Urothelium cell line (cell line): ENCODE measurements at regions not wholly inside any gene's neighbourhood (a gene's known extent, or its start where the extent isn't known, plus 50 kb on each side); places are given as distances from the start of the nearest gene placed in this dataset.
"Not testable (repeated sequence)": the region's sequence is repeated elsewhere in the genome, so short reads cannot be mapped to it uniquely, and the experiment has no call there.

Experiments used
- DNase-seq: peaks from one replicate; pipeline ENCODE4 v3.0.0; 2011; ENCODE audit warnings: low spot score, mixed read lengths
- FAIRE-seq: peaks from 2 replicates; lab custom pipeline; 2011; peaks lifted over from hg19 to GRCh38; lab: Jason Lieb, UNC

DNA sequence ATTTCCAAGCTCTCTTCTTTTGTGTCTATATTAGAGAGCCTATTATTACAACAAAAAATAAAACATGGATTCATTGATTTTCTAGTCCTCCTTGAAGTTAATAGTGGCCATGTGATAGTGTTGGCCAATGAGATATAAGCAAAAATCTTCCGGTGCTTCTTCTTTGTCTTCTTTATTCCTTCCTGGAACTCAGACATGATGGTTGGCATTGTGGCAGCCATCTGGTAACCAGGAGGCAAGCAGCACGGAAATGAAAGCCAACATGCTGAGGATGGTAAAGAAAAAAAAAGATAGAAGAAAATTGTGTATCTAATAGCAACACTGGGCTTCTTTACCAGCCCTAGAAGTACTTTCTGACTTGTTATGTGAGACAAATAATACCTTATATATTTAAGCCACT, 50.8 kb upstream of the SEL1L start:
- DNase-seq, result no peak
- no peak for FAIRE-seq

GRCh38 chr14:81589381-81590065, 55.9 kb upstream of the SEL1L start:
- FAIRE-seq (no peak), DNase-seq (no peak)

- no peak for FAIRE-seq
- no peak for DNase-seq
Measured at GRCh38 chr14:81591266-81591665, 57.6 kb upstream of the SEL1L start.

DNA sequence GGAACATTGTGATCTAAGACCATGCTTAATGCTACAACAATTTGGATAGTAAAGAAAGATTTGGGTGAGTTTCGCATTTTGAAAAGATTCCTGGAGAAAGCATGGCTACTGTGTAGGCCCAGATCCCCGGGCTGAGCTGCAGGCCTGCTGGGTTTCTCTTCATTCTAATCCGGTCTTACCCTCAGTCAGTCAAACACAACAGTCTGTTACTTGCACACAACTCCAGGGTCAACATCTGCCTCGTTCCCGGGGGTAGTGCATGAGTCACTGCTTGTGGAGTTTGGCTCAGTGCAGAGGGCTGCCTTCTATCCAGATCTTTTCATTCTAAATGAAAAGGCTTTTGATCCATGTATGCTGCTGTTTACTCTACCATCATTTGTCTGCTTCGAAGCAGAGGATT, 60.4 kb upstream of the SEL1L start:
- DNase-seq (peak; percentile 17), FAIRE-seq (no peak)

GRCh38 chr14:81605660-81606059, 72.0 kb upstream of the SEL1L start:
- no peak for FAIRE-seq
- DNase-seq, result no peak

- FAIRE-seq, result no peak
- no peak for DNase-seq
Measured at GRCh38 chr14:81613341-81614045, 79.8 kb upstream of the SEL1L start.

DNA sequence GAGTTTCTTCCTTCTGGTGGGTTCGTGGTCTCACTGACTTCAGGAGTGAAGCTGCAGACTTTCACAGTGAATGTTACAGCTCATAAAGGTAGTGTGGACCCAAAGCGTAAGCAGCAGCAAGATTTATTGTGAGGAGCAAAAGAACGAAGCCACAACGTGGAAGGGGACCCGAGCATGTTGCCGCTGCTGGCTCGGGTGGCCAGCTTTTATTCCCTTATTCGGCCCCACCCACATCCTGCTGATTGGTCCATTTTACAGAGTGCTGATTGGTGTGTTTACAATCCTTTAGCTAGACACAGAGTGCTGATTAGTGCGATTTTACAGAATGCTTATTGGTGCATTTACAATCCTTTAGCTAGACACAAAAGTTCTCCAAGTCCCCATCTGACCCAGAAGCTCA, 80.6 kb upstream of the SEL1L start:
- FAIRE-seq, result not testable (repeated sequence)

DNA sequence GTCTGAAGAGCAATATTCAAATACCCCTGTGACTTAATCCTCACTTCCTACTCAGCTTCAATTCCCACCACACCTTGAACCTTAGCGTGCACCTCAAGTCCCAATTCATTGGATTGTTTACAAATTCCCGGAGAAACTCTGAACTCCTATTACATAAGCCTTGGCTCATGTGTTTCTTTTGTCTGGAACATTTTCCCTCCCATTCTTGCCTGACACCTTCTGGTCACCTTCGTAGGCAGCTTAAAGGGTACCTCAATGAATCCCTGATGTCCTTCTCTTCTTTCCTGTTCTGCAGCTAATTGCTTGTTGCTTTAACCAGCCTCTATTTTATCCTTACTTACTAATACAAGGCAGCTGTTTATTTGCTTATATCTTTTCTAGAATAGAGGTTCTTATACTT, 85.0 kb upstream of the SEL1L start:
- DNase-seq (no peak), FAIRE-seq (no peak)

More for the DNA sequence above, 80.6 kb upstream of the SEL1L start:
- not testable (repeated sequence) for DNase-seq

GRCh38 chr14:81619816-81620215, 86.2 kb upstream of the SEL1L start:
- DNase-seq (no peak), FAIRE-seq (no peak)

DNA sequence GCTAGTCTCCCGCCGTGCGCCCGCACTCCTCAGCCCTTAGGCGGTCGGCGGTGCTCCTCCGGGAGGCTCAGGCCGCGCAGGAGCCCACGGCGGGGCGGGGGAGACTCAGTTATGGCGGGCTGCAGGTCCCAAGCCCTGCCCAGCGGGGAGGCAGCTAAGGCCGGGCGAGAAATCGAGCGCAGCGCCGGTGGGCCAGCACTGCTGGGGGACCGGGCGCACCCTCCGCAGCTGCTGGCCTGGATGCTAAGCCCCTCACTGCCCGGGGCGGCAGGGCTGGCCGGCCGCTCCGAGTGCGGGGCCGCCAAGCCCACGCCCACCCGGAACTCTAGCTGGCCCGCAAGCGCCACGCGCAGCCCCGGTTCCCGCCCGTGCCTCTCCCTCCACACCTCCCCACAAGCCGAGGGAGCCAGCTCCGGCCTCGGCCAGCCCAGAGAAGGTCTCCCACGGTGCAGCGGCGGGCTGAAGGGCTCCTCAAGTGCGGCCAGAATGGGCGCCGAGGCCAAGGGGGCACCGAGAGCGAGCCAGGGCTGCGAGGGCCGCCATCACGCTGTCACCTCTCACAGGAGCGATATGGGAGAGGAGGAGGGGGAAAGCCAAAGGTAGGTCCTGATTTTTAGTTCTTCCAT, 90.2 kb upstream of the SEL1L start:
- not testable (repeated sequence) for DNase-seq, FAIRE-seq

- FAIRE-seq, result no peak
- DNase-seq, result peak; percentile 21
Measured at GRCh38 chr14:81625343-81625742, 91.7 kb upstream of the SEL1L start.

DNA sequence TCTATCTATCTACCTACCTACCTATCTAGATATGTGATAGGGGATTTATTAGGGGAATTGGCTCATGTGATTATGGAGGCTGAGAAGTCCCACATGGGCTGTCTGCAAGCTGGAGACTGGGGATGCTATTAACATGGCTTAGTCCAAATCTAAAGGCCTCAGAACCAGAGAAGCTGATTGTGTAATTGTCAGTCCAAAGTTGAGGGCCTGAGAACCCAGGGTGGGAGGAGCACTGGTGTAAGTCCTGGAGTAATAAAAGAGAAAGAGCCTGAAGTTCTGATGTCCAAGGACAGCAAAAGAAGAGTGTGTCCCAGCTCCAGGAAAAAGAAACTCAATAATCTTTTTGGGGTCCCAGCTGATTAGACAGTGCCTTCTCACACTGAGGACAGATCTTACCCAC, 98.5 kb upstream of the SEL1L start:
- no peak for FAIRE-seq

GRCh38 chr14:81633496-81633895, 99.8 kb upstream of the SEL1L start:
- DNase-seq, result no peak

More for the DNA sequence above, 98.5 kb upstream of the SEL1L start:
- DNase-seq, result no peak

GRCh38 chr14:81637639-81638038, 104.0 kb upstream of the SEL1L start:
- DNase-seq (no peak), FAIRE-seq (no peak)

More at GRCh38 chr14:81633496-81633895, 99.8 kb upstream of the SEL1L start:
- no peak for FAIRE-seq

GRCh38 chr14:81638656-81639280, 105.1 kb upstream of the SEL1L start:
- DNase-seq, result no peak
- FAIRE-seq, result no peak

GRCh38 chr14:81653626-81654025, 120.0 kb upstream of the SEL1L start:
- DNase-seq (no peak), FAIRE-seq (no peak)

DNA sequence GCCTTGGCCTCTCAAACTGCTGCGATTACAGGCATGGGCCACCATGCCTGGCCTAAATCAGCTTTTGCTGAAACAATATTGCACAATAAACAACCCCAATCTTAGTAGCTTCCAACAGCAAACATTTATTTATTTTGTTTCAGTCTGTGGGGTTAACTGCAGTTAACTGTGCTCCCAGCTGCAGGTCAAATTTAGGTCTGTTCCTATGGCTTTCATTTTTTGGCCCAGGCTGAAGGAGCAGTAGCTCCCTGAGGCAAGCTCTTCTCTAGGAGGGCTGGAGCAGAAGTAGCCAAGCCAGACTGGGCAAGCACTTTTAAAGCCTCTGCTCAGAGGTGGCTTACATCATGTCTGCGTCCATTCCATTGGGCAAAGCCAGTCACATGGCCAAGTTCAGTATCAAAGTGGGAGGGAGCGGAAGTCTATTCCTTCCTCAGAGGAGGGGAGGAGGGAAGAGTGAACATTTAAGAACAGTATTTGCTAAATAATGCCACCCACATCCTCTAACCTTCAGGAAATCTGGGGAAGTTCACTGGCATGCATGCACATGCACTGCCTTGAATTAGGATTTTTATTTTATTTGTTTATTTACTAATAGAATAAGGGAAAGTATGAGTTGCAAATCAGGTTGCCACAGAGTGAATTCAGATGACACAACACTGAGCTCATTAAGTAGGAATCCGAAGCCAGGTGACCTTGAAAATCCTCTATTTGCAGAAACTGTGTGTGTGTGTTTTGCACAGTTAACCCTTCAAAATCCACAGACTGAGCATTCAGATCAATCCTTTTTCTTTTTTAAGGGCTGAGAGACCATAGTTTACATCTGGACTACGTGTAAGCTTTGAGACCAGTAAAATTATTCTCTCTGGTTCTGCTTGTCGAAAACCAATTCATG, 122.0 kb upstream of the SEL1L start:
- DNase-seq, result peak; percentile 21
- FAIRE-seq, result no peak

DNA sequence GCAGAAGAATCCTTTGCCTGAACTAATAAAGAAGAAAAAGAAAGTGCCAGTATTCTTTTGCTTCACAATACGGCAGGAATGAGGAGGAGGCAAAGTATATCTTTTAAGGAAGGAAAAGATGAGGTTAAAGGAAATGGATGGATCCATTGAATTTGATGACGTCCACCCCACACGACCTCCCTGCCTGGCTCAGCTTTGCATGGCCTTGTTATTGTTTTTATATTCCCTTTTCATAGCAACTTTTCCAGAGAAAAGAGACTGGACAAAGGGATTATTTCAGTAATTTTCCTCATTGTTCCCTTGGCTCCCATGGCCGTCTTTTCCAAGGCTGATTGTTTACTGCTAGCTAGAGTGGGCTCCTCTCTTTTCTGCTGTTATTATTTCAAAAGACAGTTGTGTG, 123.2 kb upstream of the SEL1L start:
- FAIRE-seq (no peak), DNase-seq (no peak)

- DNase-seq, result no peak
- FAIRE-seq, result no peak
Measured at GRCh38 chr14:81662066-81662465, 128.4 kb upstream of the SEL1L start.

GRCh38 chr14:81662570-81663197, 129.0 kb upstream of the SEL1L start:
- DNase-seq, result no peak
- FAIRE-seq, result no peak
